GM19324 (cell line): ENCODE measurements at regions not wholly inside any gene's neighbourhood (a gene's known extent, or its start where the extent isn't known, plus 50 kb on each side); places are given as distances from the start of the nearest gene placed in this dataset.
"Not testable (repeated sequence)": the region's sequence is repeated elsewhere in the genome, so short reads cannot be mapped to it uniquely, and the experiment has no call there.

Experiments
- ATAC-seq: cut with Tn5 transposase; IDR thresholded peaks from one replicate; pipeline ENCODE4 v1.9.1; 2021; ENCODE audit warnings: mild to moderate bottlenecking, moderate library complexity; ENCODE audit not compliant: unreplicated experiment, low FRiP score

- no peak for ATAC-seq
Observed at GRCh38 chr6:140401761-140402160, 1027.3 kb upstream of the CITED2 start.

GRCh38 chr6:140398076-140398475 lies 1023.6 kb upstream of the CITED2 start:
- no peak for ATAC-seq

GRCh38 chr6:140397106-140397505 lies 1022.7 kb upstream of the CITED2 start:
- no peak for ATAC-seq

- no peak for ATAC-seq
Observed at GRCh38 chr6:140393665-140394540, 1019.5 kb upstream of the CITED2 start.

GRCh38 chr6:140388815-140389214 lies 1014.4 kb upstream of the CITED2 start:
- ATAC-seq = no peak

GRCh38 chr6:140388192-140388802 lies 1013.8 kb upstream of the CITED2 start:
- ATAC-seq = no peak

GRCh38 chr6:140385679-140386078 lies 1011.2 kb upstream of the CITED2 start:
- ATAC-seq = no peak

- no peak for ATAC-seq
Observed at GRCh38 chr6:140382355-140382754, 1007.9 kb upstream of the CITED2 start.

- ATAC-seq = no peak
Observed at GRCh38 chr6:140380427-140381218, 1006.2 kb upstream of the CITED2 start.

- no peak for ATAC-seq
Observed at GRCh38 chr6:140379919-140380318, 1005.5 kb upstream of the CITED2 start.

GRCh38 chr6:140376209-140376608 lies 1001.8 kb upstream of the CITED2 start:
- no peak for ATAC-seq

- not testable (repeated sequence) for ATAC-seq
Observed at GRCh38 chr6:140373728-140374127, 999.3 kb upstream of the CITED2 start.

- ATAC-seq = no peak
Observed at GRCh38 chr6:140372064-140372463, 997.6 kb upstream of the CITED2 start.

- no peak for ATAC-seq
Observed at GRCh38 chr6:140370976-140371870, 996.8 kb upstream of the CITED2 start.

GRCh38 chr6:140370441-140370840 lies 996.0 kb upstream of the CITED2 start:
- no peak for ATAC-seq

- no peak for ATAC-seq
Observed at GRCh38 chr6:140366991-140367390, 992.5 kb upstream of the CITED2 start.

- ATAC-seq = no peak
Observed at GRCh38 chr6:140364916-140365315, 990.5 kb upstream of the CITED2 start.

GRCh38 chr6:140360651-140361050 lies 986.2 kb upstream of the CITED2 start:
- no peak for ATAC-seq

- no peak for ATAC-seq
Observed at GRCh38 chr6:140355476-140355875, 981.0 kb upstream of the CITED2 start.

GRCh38 chr6:140354296-140354695 lies 979.8 kb upstream of the CITED2 start:
- ATAC-seq = no peak
